Uterus (tissue), 3 donors: ENCODE measurements at regions not wholly inside any gene's neighbourhood (a gene's known extent, or its start where the extent isn't known, plus 50 kb on each side); places are given as distances from the start of the nearest gene placed in this dataset.

Experiments used
- DNase-seq, 2 donors: peaks; one replicate each; pipeline ENCODE4 v3.0.0-alpha.2; 2019 to 2020
- H3K27ac ChIP-seq, 2 donors: fragments of 200-600 bp; sonication (generic); 1 replicate in 1 of 2; 2 replicates in 1 of 2; pipeline ENCODE4 v1.5.1; 2016 to 2018
- H3K27me3 ChIP-seq, 2 donors: fragments of 200-600 bp; sonication (generic); one replicate each; pipeline ENCODE4 v1.5.1; 2018 to 2019; ENCODE audit warnings: control low read depth in 1 of 2
- H3K36me3 ChIP-seq, 2 donors: fragments of 200-600 bp; sonication (generic); one replicate each; pipeline ENCODE4 v1.5.1; 2019; ENCODE audit warnings: control low read depth in 1 of 2
- H3K4me1 ChIP-seq, 2 donors: fragments of 200-600 bp; sonication (generic); one replicate each; pipeline ENCODE4 v1.5.1; 2018 to 2019; ENCODE audit warnings: control low read depth in 1 of 2
- H3K4me3 ChIP-seq, 2 donors: fragments of 200-600 bp; sonication (generic); 1 replicate in 1 of 2; 2 replicates in 1 of 2; pipeline ENCODE4 v1.5.1; 2018 to 2019; ENCODE audit warnings: mild to moderate bottlenecking in 1 of 2
- H3K9me3 ChIP-seq, 2 donors: fragments of 200-600 bp; sonication (generic); one replicate each; pipeline ENCODE4 v1.5.1; 2019; ENCODE audit warnings: control low read depth in 1 of 2
- CTCF ChIP-seq, 4 experiments: fragments of 200-600 bp in 2 of 4; fragments of 450-650 bp in 2 of 4; sonication (generic) in 2 of 4; IDR thresholded peaks; one replicate each; pipeline ENCODE4 v1.5.1; 2016 to 2019; ENCODE audit warnings: antibody characterized with exemption in 4 of 4, mild to moderate bottlenecking in 2 of 4, moderate library complexity in 1 of 4
- POLR2A ChIP-seq, 2 donors: fragments of 450-650 bp; IDR thresholded peaks; one replicate each; pipeline ENCODE4 v1.6.1; 2016; ENCODE audit warnings: antibody characterized with exemption in 2 of 2, mild to moderate bottlenecking in 1 of 2, moderate library complexity in 1 of 2
- intact Hi-C: fragments of 100-400 bp; cut with DNase I; formaldehyde crosslinking; loops from one replicate; pipeline ENCODE4 v1.15.1; 2023; ENCODE audit warnings: low total_unique reads
- donor health status: DM: yes; HTN: yes; CAD: no.

- Histone ChIP-seq H3K27ac (no peak overlapping the region), H3K9me3 (no peaks in the 10 kb centered on the region), H3K4me1 (no peaks in the 10 kb centered on the region), H3K27me3 (no peaks in the 10 kb centered on the region), H3K36me3 (no peaks in the 10 kb centered on the region), H3K4me3 (no peak overlapping the region)
- DNase-seq: no peak
- intact Hi-C loops: no loop called here
- no peak for TF ChIP-seq CTCF (IDR thresholded peaks at IDR 0.05)
- TF ChIP-seq POLR2A (IDR thresholded peaks at IDR 0.05): no peak
Measured at GRCh38 chr6:93008375-93008774, 411.0 kb downstream of the EPHA7 start.

GRCh38 chr6:92989656-92990055 is 429.7 kb downstream of the EPHA7 start:
- intact Hi-C loops: no loop called here
- H3K9me3 ChIP-seq: no peaks in the 10 kb centered on the region
- no peaks in the 10 kb centered on the region for H3K36me3 ChIP-seq
- H3K4me3 ChIP-seq: no peak overlapping the region
- no peak for TF ChIP-seq CTCF (IDR thresholded peaks at IDR 0.05)
- no peak for TF ChIP-seq POLR2A (IDR thresholded peaks at IDR 0.05)
- no peaks in the 10 kb centered on the region for H3K27me3 ChIP-seq
- no peaks in the 10 kb centered on the region for H3K4me1 ChIP-seq
- no peak overlapping the region for H3K27ac ChIP-seq
- DNase-seq: no peak

GRCh38 chr6:92979281-92979680 is 440.1 kb downstream of the EPHA7 start:
- Histone ChIP-seq H3K4me1 (no peaks in the 10 kb centered on the region), H3K9me3 (no peaks in the 10 kb centered on the region), H3K4me3 (no peak overlapping the region), H3K27ac (no peak overlapping the region), H3K27me3 (no peaks in the 10 kb centered on the region), H3K36me3 (no peaks in the 10 kb centered on the region)
- intact Hi-C loops: no loop called here
- no peak for DNase-seq
- TF ChIP-seq CTCF (IDR thresholded peaks at IDR 0.05) (no peak), POLR2A (IDR thresholded peaks at IDR 0.05) (no peak)

GRCh38 chr6:92977018-92977417 is 442.3 kb downstream of the EPHA7 start:
- intact Hi-C loops: no loop called here
- no peaks in the 10 kb centered on the region for H3K27me3 ChIP-seq
- no peak for DNase-seq

GRCh38 chr6:92967362-92967761 is 452.0 kb downstream of the EPHA7 start:
- no peaks in the 10 kb centered on the region for H3K4me1 ChIP-seq
- intact Hi-C loops: no loop called here
- no peaks in the 10 kb centered on the region for H3K9me3 ChIP-seq
- no peaks in the 10 kb centered on the region for H3K27me3 ChIP-seq
- H3K27ac ChIP-seq: no peak overlapping the region
- TF ChIP-seq CTCF (IDR thresholded peaks at IDR 0.05): no peak
- no peak for TF ChIP-seq POLR2A (IDR thresholded peaks at IDR 0.05)
- no peaks in the 10 kb centered on the region for H3K36me3 ChIP-seq
- H3K4me3 ChIP-seq: no peak overlapping the region
- DNase-seq: no peak

More at GRCh38 chr6:92977018-92977417, 442.3 kb downstream of the EPHA7 start:
- TF ChIP-seq POLR2A (IDR thresholded peaks at IDR 0.05): no peak
- no peak for TF ChIP-seq CTCF (IDR thresholded peaks at IDR 0.05)
- H3K36me3 ChIP-seq: no peaks in the 10 kb centered on the region
- H3K4me3 ChIP-seq: no peak overlapping the region
- H3K27ac ChIP-seq: no peak overlapping the region
- H3K4me1 ChIP-seq: no peaks in the 10 kb centered on the region
- no peaks in the 10 kb centered on the region for H3K9me3 ChIP-seq
